ENCODE measurements at regions not wholly inside any gene's neighbourhood (a gene's known extent, or its start where the extent isn't known, plus 50 kb on each side); places are given as distances from the start of the nearest gene placed in this dataset.

GRCh38 chr13:85247780-85248179 lies 551.4 kb downstream of the SLITRK6 start:
- no peak for DNase-seq (ENCODE audit: extremely low read depth, low read depth)
- TF ChIP-seq CTCF (IDR thresholded peaks at IDR 0.05; ENCODE audit: low read depth, low read length): no peak

- DNase-seq (ENCODE audit: extremely low read depth, low read depth): no peak
- TF ChIP-seq CTCF (IDR thresholded peaks at IDR 0.05; ENCODE audit: low read depth, low read length): no peak
Observed at GRCh38 chr13:85243831-85244230, 555.4 kb downstream of the SLITRK6 start.

GRCh38 chr13:85241060-85241459 lies 558.2 kb downstream of the SLITRK6 start:
- DNase-seq (ENCODE audit: extremely low read depth, low read depth): no peak
- TF ChIP-seq CTCF (IDR thresholded peaks at IDR 0.05; ENCODE audit: low read depth, low read length): no peak

- no peak for DNase-seq (ENCODE audit: extremely low read depth, low read depth)
- TF ChIP-seq CTCF (IDR thresholded peaks at IDR 0.05; ENCODE audit: low read depth, low read length): no peak
Observed at GRCh38 chr13:85236413-85236812, 562.8 kb downstream of the SLITRK6 start.

- no peak for DNase-seq (ENCODE audit: extremely low read depth, low read depth)
- no peak for TF ChIP-seq CTCF (IDR thresholded peaks at IDR 0.05; ENCODE audit: low read depth, low read length)
Observed at GRCh38 chr13:85230691-85231093, 568.5 kb downstream of the SLITRK6 start.

GRCh38 chr13:85228692-85229091 lies 570.5 kb downstream of the SLITRK6 start:
- TF ChIP-seq CTCF (IDR thresholded peaks at IDR 0.05; ENCODE audit: low read depth, low read length): no peak

GRCh38 chr13:85223883-85224656 lies 575.1 kb downstream of the SLITRK6 start:
- no peak for DNase-seq (ENCODE audit: extremely low read depth, low read depth)
- TF ChIP-seq CTCF (IDR thresholded peaks at IDR 0.05; ENCODE audit: low read depth, low read length): no peak

More at GRCh38 chr13:85228692-85229091, 570.5 kb downstream of the SLITRK6 start:
- no peak for DNase-seq (ENCODE audit: extremely low read depth, low read depth)

Measured in AG09319 (cell line).